Sigmoid colon (tissue), 6 donors: ENCODE measurements at regions not wholly inside any gene's neighbourhood (a gene's known extent, or its start where the extent isn't known, plus 50 kb on each side); places are given as distances from the start of the nearest gene placed in this dataset.

Experiments
- DNase-seq: peaks from one replicate; pipeline ENCODE4 v3.0.0-alpha.2; 2019
- H3K27ac ChIP-seq, 4 donors: fragments of 200-600 bp; sonication (generic); one replicate each; pipeline ENCODE4 v1.5.1; 2016 to 2019; ENCODE audit warnings: mild to moderate bottlenecking in 1 of 4
- H3K27me3 ChIP-seq, 3 donors: fragments of 200-600 bp; sonication (generic); one replicate each; pipeline ENCODE4 v1.5.1; 2019; ENCODE audit warnings: mild to moderate bottlenecking in 1 of 3
- H3K36me3 ChIP-seq, 4 donors: fragments of 200-600 bp; sonication (generic); one replicate each; pipeline ENCODE4 v1.5.1; 2016 to 2019
- H3K4me1 ChIP-seq, 4 donors: fragments of 200-600 bp; sonication (generic); one replicate each; pipeline ENCODE4 v1.5.1; 2017 to 2019
- H3K4me3 ChIP-seq, 4 donors: fragments of 200-600 bp; sonication (generic); one replicate each; pipeline ENCODE4 v1.5.1; 2017 to 2019; ENCODE audit warnings: mild to moderate bottlenecking in 2 of 4, moderate library complexity in 1 of 4
- H3K9me3 ChIP-seq, 4 donors: fragments of 200-600 bp in 3 of 4; sonication (generic) in 3 of 4; one replicate each; pipeline versions ENCODE4 v1.5.1 to v1.6.1; 2013 to 2019
- EP300 ChIP-seq, 4 donors: sonication (generic); formaldehyde crosslinking; IDR thresholded peaks; one replicate each; pipeline ENCODE4 v1.6.1; 2017; ENCODE audit warnings: antibody characterized with exemption in 4 of 4
- POLR2A ChIP-seq, 2 donors: fragments of 450-650 bp; IDR thresholded peaks; one replicate each; pipeline ENCODE4 v1.6.1; 2016; ENCODE audit warnings: antibody characterized with exemption in 2 of 2, mild to moderate bottlenecking in 2 of 2, moderate library complexity in 2 of 2
- POLR2AphosphoS5 ChIP-seq, 4 donors: sonication (generic); formaldehyde crosslinking; IDR thresholded peaks; one replicate each; pipeline ENCODE4 v1.6.1; 2017; ENCODE audit warnings: antibody characterized with exemption in 4 of 4
- WGBS, 2 donors: extraction: QIAGEN DNeasy Blood & Tissue Kit; methylation state at CpG; one replicate each; pipeline ENCODE4 v1.1.7; 2013; 5-methylcytosine and 5-hydroxymethylcytosine counted together
- intact Hi-C: fragments of 100-400 bp; cut with DNase I; formaldehyde crosslinking; loops from one replicate; pipeline ENCODE4 v1.15.1; 2023
- TF ChIP-seq, protein P1 (sequence below), 4 experiments: fragments of 450-650 bp in 3 of 4; fragments of 200-600 bp in 1 of 4; IDR thresholded peaks; one replicate each; pipeline ENCODE4 v1.5.1; 2016 to 2019; ENCODE audit warnings: antibody characterized with exemption in 4 of 4, mild to moderate bottlenecking in 3 of 4, moderate library complexity in 2 of 4
- donor health status: healthy with polysubstance abuse.
- donor health status: healthy.

DNA sequence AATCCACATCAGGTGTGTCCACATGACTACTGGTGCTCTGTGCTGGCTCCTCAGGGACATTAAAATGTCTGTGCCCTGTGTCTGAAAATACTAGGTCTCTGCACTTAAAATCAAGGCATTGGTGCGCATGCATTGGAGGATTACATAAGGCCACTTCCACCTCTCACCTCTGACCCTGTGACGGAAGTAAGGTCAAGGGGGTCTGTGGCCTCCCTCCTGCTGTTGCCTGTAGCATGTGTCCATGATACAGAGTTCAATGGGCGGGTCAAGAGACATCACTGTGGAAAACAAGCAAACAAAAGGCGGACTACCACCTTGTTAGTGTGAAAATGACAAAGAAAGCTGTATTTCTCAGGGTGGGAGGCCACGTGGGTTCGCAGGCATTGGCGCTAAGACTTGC is 208.6 kb upstream of the PWP1 start:
- no peaks in the 10 kb centered on the region for H3K9me3 ChIP-seq
- WGBS, 2 donors = 92 to 95% methylated on average over 7 of the region's 7 CpGs
- H3K4me1 ChIP-seq = peaks cover 0 to 26% (median 4%) of the 10 kb centered on the region in 4 donors
- no peaks in the 10 kb centered on the region for H3K27me3 ChIP-seq
- intact Hi-C loops = no loop called here
- H3K36me3 ChIP-seq = no peaks in the 10 kb centered on the region
- no peak for DNase-seq
- no peak overlapping the region for H3K4me3 ChIP-seq
- no peak for TF ChIP-seq EP300 (IDR thresholded peaks at IDR 0.05)
- no peak for TF ChIP-seq POLR2A (IDR thresholded peaks at IDR 0.05)
- TF ChIP-seq, protein P1, sequence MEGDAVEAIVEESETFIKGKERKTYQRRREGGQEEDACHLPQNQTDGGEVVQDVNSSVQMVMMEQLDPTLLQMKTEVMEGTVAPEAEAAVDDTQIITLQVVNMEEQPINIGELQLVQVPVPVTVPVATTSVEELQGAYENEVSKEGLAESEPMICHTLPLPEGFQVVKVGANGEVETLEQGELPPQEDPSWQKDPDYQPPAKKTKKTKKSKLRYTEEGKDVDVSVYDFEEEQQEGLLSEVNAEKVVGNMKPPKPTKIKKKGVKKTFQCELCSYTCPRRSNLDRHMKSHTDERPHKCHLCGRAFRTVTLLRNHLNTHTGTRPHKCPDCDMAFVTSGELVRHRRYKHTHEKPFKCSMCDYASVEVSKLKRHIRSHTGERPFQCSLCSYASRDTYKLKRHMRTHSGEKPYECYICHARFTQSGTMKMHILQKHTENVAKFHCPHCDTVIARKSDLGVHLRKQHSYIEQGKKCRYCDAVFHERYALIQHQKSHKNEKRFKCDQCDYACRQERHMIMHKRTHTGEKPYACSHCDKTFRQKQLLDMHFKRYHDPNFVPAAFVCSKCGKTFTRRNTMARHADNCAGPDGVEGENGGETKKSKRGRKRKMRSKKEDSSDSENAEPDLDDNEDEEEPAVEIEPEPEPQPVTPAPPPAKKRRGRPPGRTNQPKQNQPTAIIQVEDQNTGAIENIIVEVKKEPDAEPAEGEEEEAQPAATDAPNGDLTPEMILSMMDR (IDR thresholded peaks at IDR 0.05) = no peak
- TF ChIP-seq POLR2AphosphoS5 (IDR thresholded peaks at IDR 0.05) = no peak
- no peak overlapping the region for H3K27ac ChIP-seq

DNA sequence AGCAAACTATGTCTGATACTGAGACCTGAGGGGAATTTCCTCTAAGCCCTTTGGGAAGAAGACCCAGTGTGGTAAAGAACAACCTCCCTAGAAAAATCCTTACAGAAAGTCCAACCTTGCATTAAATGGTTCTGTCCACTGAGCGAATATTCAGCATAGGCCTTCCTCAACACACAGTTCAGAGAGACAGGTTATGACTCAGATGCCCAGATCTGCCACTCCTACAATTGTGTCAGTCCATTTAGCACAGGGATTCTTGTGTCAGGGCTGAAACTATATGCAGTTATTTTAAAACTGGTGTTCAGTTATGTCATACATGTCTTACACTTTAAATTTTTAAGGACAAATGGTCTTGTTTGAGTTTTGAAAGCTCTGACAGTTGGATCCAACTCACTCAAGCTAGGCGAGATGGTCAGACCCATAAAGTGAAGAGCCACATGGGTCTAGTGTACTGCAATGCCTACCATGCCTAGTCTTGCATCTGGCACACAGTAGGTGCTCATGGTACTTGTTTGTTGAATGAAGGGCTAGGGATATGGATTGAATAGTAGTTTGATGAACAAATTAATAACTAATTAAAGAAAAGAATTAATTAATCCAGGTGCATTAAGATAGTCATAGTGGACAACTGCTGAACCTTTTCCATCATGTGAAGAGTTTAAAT is 207.5 kb upstream of the PWP1 start:
- intact Hi-C loops = no loop called here
- peaks cover 0 to 19% (median 4%) of the 10 kb centered on the region in 4 donors for H3K4me1 ChIP-seq
- no peaks in the 10 kb centered on the region for H3K27me3 ChIP-seq
- WGBS, 2 donors = 90 to 93% methylated on average over 2 of the region's 2 CpGs
- H3K27ac ChIP-seq = no peak overlapping the region
- TF ChIP-seq, protein P1 (IDR thresholded peaks at IDR 0.05) = no peak
- no peak for TF ChIP-seq POLR2A (IDR thresholded peaks at IDR 0.05)
- TF ChIP-seq EP300 (IDR thresholded peaks at IDR 0.05) = no peak
- no peak for TF ChIP-seq POLR2AphosphoS5 (IDR thresholded peaks at IDR 0.05)
- no peaks in the 10 kb centered on the region for H3K9me3 ChIP-seq
- no peak for DNase-seq
- no peaks in the 10 kb centered on the region for H3K36me3 ChIP-seq
- no peak overlapping the region for H3K4me3 ChIP-seq

DNA sequence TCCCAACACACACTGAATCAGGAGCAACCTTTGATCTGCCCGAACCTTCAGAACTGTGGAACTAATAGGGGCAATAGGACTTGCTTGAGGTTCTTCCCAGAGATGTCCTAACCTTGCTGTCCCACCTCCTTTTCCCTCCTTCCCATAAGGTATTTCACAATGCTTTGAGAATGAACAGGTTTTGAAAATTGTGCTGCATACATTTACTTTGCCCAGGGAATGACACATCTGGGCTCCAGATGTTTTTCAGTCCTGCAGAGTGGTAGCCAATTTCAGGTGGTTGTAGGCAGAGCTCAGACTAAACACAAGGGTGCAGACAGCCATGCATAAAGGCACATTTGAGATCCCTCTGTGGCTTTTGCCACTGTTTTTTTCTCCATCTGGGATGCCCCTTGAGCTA is 206.7 kb upstream of the PWP1 start:
- Histone ChIP-seq H3K36me3 (no peaks in the 10 kb centered on the region), H3K4me3 (no peak overlapping the region), H3K27ac (no peak overlapping the region), H3K27me3 (no peaks in the 10 kb centered on the region), H3K4me1 (peaks cover 0 to 11% (median 2%) of the 10 kb centered on the region in 4 donors), H3K9me3 (no peaks in the 10 kb centered on the region)
- intact Hi-C loops = no loop called here
- WGBS, 2 donors = 83 to 88% methylated on average over 1 of the region's 1 CpG
- no peak for DNase-seq
- TF ChIP-seq EP300 (IDR thresholded peaks at IDR 0.05) (no peak), POLR2AphosphoS5 (IDR thresholded peaks at IDR 0.05) (no peak), POLR2A (IDR thresholded peaks at IDR 0.05) (no peak)
- TF ChIP-seq, protein P1 (IDR thresholded peaks at IDR 0.05) = no peak

DNA sequence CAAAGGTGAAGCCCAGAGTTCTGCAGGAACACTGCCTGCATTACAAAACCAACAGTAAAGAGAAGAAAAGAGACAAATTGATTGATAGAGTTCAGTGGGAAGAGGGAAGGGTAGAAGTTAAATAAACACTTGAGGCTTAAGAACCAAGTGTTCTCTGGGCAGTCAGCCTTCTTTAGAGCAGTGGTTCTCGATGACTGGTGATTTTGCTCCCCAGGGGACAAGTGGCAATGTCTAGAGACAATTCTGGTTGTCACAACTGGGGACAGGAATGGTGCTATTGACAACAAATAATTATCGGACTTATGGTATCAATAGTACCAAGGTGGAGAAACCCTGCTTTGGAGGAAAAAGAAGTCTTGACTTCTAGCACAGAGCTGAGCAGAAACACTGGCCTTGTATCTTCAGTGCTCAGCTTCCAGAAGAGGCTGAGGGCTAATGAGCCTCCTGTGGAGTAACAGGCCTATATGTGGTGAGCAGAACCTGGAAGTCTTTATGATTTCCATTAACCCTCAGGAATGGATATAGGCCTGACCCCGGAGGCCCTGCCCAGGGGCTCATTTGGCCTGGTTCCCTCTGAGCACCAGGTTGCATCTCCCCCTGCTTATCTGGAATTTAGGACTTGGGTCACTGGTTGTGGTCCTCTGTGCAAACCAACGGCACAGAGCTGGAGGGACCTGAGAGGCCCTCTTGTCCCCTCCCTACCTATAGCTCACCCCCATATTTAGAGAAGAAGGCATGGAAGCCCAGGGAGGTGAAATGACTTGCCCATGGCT is 204.6 kb upstream of the PWP1 start:
- Histone ChIP-seq H3K4me3 (no peak overlapping the region), H3K4me1 (no peaks in the 10 kb centered on the region), H3K27me3 (no peaks in the 10 kb centered on the region), H3K27ac (no peak overlapping the region), H3K9me3 (no peaks in the 10 kb centered on the region), H3K36me3 (no peaks in the 10 kb centered on the region)
- DNase-seq = no peak
- intact Hi-C loops = no loop called here
- WGBS, 2 donors = 90% methylated on average over 4 of the region's 4 CpGs
- TF ChIP-seq, protein P1 (IDR thresholded peaks at IDR 0.05) = no peak
- no peak for TF ChIP-seq POLR2AphosphoS5 (IDR thresholded peaks at IDR 0.05)
- TF ChIP-seq POLR2A (IDR thresholded peaks at IDR 0.05) = no peak
